ENCODE measurements at regions not wholly inside any gene's neighbourhood (a gene's known extent, or its start where the extent isn't known, plus 50 kb on each side); places are given as distances from the start of the nearest gene placed in this dataset.

DNA sequence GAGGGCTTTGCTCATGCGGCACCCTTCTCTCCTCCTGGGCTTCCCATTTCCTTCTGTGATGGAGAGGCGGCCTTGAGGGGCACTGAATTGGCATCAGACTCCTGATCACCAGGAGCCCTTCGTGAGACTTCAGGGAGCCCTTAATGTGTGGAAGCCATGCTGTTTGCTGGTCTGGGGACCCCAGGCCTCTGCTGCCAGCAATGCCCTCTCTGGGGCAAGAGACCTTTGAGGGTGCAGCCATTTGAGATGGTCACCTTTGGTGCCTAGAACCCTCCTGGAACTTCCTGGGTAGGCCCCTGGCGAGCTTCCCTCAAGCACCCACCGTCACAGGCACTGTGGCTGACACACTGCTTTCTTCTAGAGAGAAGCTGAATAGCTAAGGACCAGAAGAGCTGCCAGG, 338.7 kb upstream of the IRX4 start:
- DNase-seq (no peak), ATAC-seq (no peak)
- Histone ChIP-seq H3K27me3 (no peaks in the 10 kb centered on the region), H3K4me1 (no peaks in the 10 kb centered on the region), H3K36me3 (no peaks in the 10 kb centered on the region), H3K9me3 (no peaks in the 10 kb centered on the region), H3K4me3 (no peak overlapping the region), H3K27ac (no peak overlapping the region)
- intact Hi-C loops (cut with DNase I; ENCODE audit: low total_unique reads) (no loop called here), in situ Hi-C loops (cut with MboI; ENCODE audit: low sequenced_read_pairs in 4 of 4) (no loop called here)
- TF ChIP-seq POLR2A (IDR thresholded peaks at IDR 0.05) = no peak
- TF ChIP-seq, protein P1, sequence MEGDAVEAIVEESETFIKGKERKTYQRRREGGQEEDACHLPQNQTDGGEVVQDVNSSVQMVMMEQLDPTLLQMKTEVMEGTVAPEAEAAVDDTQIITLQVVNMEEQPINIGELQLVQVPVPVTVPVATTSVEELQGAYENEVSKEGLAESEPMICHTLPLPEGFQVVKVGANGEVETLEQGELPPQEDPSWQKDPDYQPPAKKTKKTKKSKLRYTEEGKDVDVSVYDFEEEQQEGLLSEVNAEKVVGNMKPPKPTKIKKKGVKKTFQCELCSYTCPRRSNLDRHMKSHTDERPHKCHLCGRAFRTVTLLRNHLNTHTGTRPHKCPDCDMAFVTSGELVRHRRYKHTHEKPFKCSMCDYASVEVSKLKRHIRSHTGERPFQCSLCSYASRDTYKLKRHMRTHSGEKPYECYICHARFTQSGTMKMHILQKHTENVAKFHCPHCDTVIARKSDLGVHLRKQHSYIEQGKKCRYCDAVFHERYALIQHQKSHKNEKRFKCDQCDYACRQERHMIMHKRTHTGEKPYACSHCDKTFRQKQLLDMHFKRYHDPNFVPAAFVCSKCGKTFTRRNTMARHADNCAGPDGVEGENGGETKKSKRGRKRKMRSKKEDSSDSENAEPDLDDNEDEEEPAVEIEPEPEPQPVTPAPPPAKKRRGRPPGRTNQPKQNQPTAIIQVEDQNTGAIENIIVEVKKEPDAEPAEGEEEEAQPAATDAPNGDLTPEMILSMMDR (IDR thresholded peaks at IDR 0.05 in 4 of 5, conservative IDR thresholded peaks at IDR 0.05 in 1 of 5) = no peak

DNA sequence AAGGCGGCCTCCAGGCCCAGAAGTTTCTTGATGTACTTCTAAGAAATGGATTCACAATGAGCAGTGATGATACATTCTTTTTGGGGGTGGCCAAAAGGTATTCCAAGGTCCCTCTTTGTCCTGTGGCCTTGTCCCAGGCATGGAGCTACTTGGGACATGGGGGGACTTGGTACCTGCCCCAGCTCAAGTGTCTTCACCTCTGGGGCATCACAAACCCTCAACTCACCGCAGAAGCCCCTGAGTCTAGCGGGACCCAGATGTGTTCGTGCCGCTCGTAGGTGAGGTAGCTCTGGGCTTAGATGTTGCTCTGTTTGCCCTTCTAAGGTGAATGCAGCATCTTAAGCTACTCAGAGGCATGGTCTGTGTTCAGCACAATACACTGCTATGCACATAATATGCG, 338.0 kb upstream of the IRX4 start:
- H3K4me3 ChIP-seq = no peak overlapping the region
- ATAC-seq (no peak), DNase-seq (no peak)
- no peaks in the 10 kb centered on the region for H3K9me3 ChIP-seq
- intact Hi-C loops (cut with DNase I; ENCODE audit: low total_unique reads) (no loop called here), in situ Hi-C loops (cut with MboI; ENCODE audit: low sequenced_read_pairs in 4 of 4) (no loop called here)
- no peaks in the 10 kb centered on the region for H3K4me1 ChIP-seq
- no peaks in the 10 kb centered on the region for H3K27me3 ChIP-seq
- H3K36me3 ChIP-seq = no peaks in the 10 kb centered on the region
- no peak overlapping the region for H3K27ac ChIP-seq
- TF ChIP-seq, protein P1 (IDR thresholded peaks at IDR 0.05 in 4 of 5, conservative IDR thresholded peaks at IDR 0.05 in 1 of 5) = no peak
- no peak for TF ChIP-seq POLR2A (IDR thresholded peaks at IDR 0.05)

DNA sequence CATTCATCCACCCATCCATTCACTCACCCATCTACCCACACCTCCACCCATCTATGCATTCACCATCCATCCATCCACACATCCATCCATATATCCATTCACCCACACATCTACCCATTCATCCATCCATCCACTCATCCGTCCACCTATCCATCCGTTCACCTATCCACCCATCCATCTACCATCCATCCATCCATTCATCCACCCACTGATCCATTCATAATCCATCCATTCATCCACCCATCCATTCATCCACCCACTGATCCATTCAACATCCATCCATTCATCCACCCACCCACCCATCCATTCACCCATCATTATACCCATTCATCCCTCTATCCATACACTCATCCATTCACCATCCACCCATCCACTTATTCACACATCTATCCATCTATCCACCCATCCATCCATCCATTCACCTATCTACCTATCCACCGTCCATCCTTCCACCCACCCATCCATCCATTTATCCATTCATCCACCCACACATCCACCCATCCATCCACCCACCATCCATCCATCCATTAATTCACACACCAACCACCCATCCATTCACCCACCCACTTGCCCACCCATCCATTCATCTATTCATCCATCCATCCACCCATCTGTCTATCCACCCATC, 336.5 kb upstream of the IRX4 start:
- no peaks in the 10 kb centered on the region for H3K36me3 ChIP-seq
- intact Hi-C loops (cut with DNase I; ENCODE audit: low total_unique reads) (no loop called here), in situ Hi-C loops (cut with MboI; ENCODE audit: low sequenced_read_pairs in 4 of 4) (no loop called here)
- ATAC-seq = no peak
- no peaks in the 10 kb centered on the region for H3K27me3 ChIP-seq
- no peaks in the 10 kb centered on the region for H3K4me1 ChIP-seq
- no peak overlapping the region for H3K27ac ChIP-seq
- no peak overlapping the region for H3K4me3 ChIP-seq
- no peak for DNase-seq
- H3K9me3 ChIP-seq = no peaks in the 10 kb centered on the region
- no peak for TF ChIP-seq POLR2A (IDR thresholded peaks at IDR 0.05)
- TF ChIP-seq, protein P1 (IDR thresholded peaks at IDR 0.05 in 4 of 5, conservative IDR thresholded peaks at IDR 0.05 in 1 of 5) = no peak

DNA sequence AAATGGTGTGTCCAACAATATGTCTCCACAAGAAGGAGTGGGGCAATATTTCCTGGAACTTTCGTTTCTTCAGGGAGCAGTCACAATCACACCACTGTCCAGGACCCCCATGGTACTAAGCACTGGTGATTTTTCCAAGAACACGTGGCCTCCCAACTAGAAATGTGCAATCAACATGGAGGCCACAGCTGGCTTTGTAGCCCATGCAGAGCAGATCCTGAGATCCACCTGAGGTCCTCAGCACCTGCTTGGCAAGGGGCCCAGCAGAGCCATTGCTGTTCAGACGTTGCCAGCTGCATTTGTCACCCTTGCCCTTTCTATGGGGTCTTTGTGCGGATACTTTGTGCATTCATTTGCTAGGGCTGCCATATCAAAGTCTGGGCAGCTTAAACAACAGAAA, 334.5 kb upstream of the IRX4 start:
- Histone ChIP-seq H3K4me3 (no peak overlapping the region), H3K36me3 (no peaks in the 10 kb centered on the region), H3K27me3 (no peaks in the 10 kb centered on the region), H3K9me3 (no peaks in the 10 kb centered on the region), H3K27ac (no peak overlapping the region), H3K4me1 (no peaks in the 10 kb centered on the region)
- intact Hi-C loops (cut with DNase I; ENCODE audit: low total_unique reads) (no loop called here), in situ Hi-C loops (cut with MboI; ENCODE audit: low sequenced_read_pairs in 4 of 4) (no loop called here)
- no peak for TF ChIP-seq POLR2A (IDR thresholded peaks at IDR 0.05)
- TF ChIP-seq, protein P1 (IDR thresholded peaks at IDR 0.05 in 4 of 5, conservative IDR thresholded peaks at IDR 0.05 in 1 of 5) = no peak
- DNase-seq (no peak), ATAC-seq (no peak)
